ENCODE measurements at regions not wholly inside any gene's neighbourhood (a gene's known extent, or its start where the extent isn't known, plus 50 kb on each side); places are given as distances from the start of the nearest gene placed in this dataset.

GRCh38 chr16:86395477-86395876 is 114.8 kb upstream of the FOXF1 start:
- Histone ChIP-seq H3K9me3 (ENCODE audit: control insufficient read depth, insufficient read depth, low read depth, low read length) (no peaks in the 10 kb centered on the region), H3K36me3 (ENCODE audit: control insufficient read depth, insufficient read depth, low read length) (no peaks in the 10 kb centered on the region), H3K4me1 (ENCODE audit: control insufficient read depth, insufficient read depth, low read length) (no peaks in the 10 kb centered on the region), H3K27ac (ENCODE audit: low read length) (no peak overlapping the region), H3K27me3 (ENCODE audit: control insufficient read depth, insufficient read depth, low read length) (peaks cover 2% of the 10 kb centered on the region; the same call in 1 of the 2 replicates), H3K4me3 (ENCODE audit: low read depth in 2 of 2, low read length in 2 of 2) (no peak overlapping the region)
- no peak for ATAC-seq
- in situ Hi-C loops (cut with HindIII; ENCODE audit: low pct_unique_long_range_greater_than_20kb, low sequenced_read_pairs): no loop called here
- no peak for DNase-seq (ENCODE audit: low read depth, low spot score)
- TF ChIP-seq REST (IDR thresholded peaks at IDR 0.05; ENCODE audit: insufficient read depth in 1 of 2, low read depth in 2 of 2, low read length in 1 of 2) (no peak), TCF7L2 (IDR thresholded peaks at IDR 0.05; ENCODE audit: low read depth, low read length) (no peak), SIN3A (IDR thresholded peaks at IDR 0.05; ENCODE audit: borderline replicate concordance, insufficient read depth, low read depth, low read length) (no peak), POLR2AphosphoS5 (IDR thresholded peaks at IDR 0.05; ENCODE audit: low read depth, low read length) (no peak), CTCF (IDR thresholded peaks at IDR 0.05) (no peak)
- ChIA-PET POLR2A (no interaction called here), CTCF (no interaction called here)
- intact Hi-C loops (cut with micrococcal nuclease; ENCODE audit: unreplicated experiment): no loop called here
- no TSS peak for BruUV-seq (replicated peaks)

DNA sequence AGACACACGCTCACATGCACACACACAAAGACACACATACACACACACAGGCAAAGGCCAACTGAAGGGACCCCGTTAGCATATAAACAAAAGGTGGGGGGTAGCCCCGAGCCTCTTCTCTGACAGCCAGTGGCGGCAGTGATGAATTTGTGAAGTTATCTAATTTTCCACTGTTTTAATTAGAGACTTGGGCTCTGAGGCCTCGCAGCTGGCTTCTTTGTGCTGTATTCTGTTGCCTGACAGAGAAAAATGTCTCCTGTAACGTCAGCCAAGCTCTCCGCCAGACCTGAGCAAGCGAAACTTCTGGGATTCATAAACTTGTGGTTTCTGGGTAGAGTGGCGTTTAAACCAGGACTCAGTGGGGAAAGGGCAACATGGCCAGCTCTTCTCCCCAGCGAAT is 113.9 kb upstream of the FOXF1 start:
- Histone ChIP-seq H3K27me3 (ENCODE audit: control insufficient read depth, insufficient read depth, low read length) (peaks cover 2% of the 10 kb centered on the region; the same call in 1 of the 2 replicates), H3K9me3 (ENCODE audit: control insufficient read depth, insufficient read depth, low read depth, low read length) (no peaks in the 10 kb centered on the region), H3K4me3 (ENCODE audit: low read depth in 2 of 2, low read length in 2 of 2) (no peak overlapping the region), H3K27ac (ENCODE audit: low read length) (no peak overlapping the region), H3K4me1 (ENCODE audit: control insufficient read depth, insufficient read depth, low read length) (no peaks in the 10 kb centered on the region), H3K36me3 (ENCODE audit: control insufficient read depth, insufficient read depth, low read length) (no peaks in the 10 kb centered on the region)
- ATAC-seq (no peak), DNase-seq (ENCODE audit: low read depth, low spot score) (no peak)
- in situ Hi-C loops (cut with HindIII; ENCODE audit: low pct_unique_long_range_greater_than_20kb, low sequenced_read_pairs): no loop called here
- ChIA-PET CTCF (no interaction called here), POLR2A (no interaction called here)
- BruUV-seq (replicated peaks): no TSS peak
- no peak for TF ChIP-seq TCF7L2 (IDR thresholded peaks at IDR 0.05; ENCODE audit: low read depth, low read length)
- TF ChIP-seq SIN3A (IDR thresholded peaks at IDR 0.05; ENCODE audit: borderline replicate concordance, insufficient read depth, low read depth, low read length): no peak
- TF ChIP-seq REST (IDR thresholded peaks at IDR 0.05; ENCODE audit: insufficient read depth in 1 of 2, low read depth in 2 of 2, low read length in 1 of 2): no peak
- TF ChIP-seq CTCF (IDR thresholded peaks at IDR 0.05): no peak
- TF ChIP-seq POLR2AphosphoS5 (IDR thresholded peaks at IDR 0.05; ENCODE audit: low read depth, low read length): no peak
- intact Hi-C loops (cut with micrococcal nuclease; ENCODE audit: unreplicated experiment): no loop called here

Data from Panc1 (cell line).